ENCODE measurements at regions not wholly inside any gene's neighbourhood (a gene's known extent, or its start where the extent isn't known, plus 50 kb on each side); places are given as distances from the start of the nearest gene placed in this dataset.

GRCh38 chr2:173441222-173441621 is 86.5 kb downstream of the CDCA7 start:
- Mint-ChIP-seq H3K9me3 (no peaks in the 10 kb centered on the region), H3K4me3 (no peak overlapping the region), H3K4me1 (no peaks in the 10 kb centered on the region), H3K36me3 (ENCODE audit: insufficient read depth in 1 of 3, low read depth in 3 of 3) (no peaks in the 10 kb centered on the region), H3K27me3 (ENCODE audit: low read depth) (peaks cover 4% of the 10 kb centered on the region; the same call in 1 of the 2 replicates), H3K27ac (no peak overlapping the region)
- Histone ChIP-seq H3K23me2 (ENCODE audit: insufficient read length, low read depth, low read length, poor library complexity, severe bottlenecking) (no peaks in the 10 kb centered on the region), H3K56ac (ENCODE audit: insufficient read length, low read depth, low read length) (no peak overlapping the region), H3K27me3 (ENCODE audit: insufficient read depth, low read length) (no peaks in the 10 kb centered on the region), H4K8ac (replicated peaks; ENCODE audit: insufficient read length, low read depth, low read length) (no peak overlapping the region), H3K9ac (ENCODE audit: extremely low read depth, insufficient read length, low read length) (no peak overlapping the region), H2BK120ac (ENCODE audit: low read depth, low read length, poor library complexity, severe bottlenecking) (no peak overlapping the region), H2BK15ac (ENCODE audit: low read depth, low read length) (no peak overlapping the region), H4K5ac (ENCODE audit: insufficient read length, low read depth, low read length) (no peak overlapping the region), H3K27ac (ENCODE audit: insufficient read length, low read depth, low read length) (no peak overlapping the region), H3K4me2 (ENCODE audit: insufficient read depth, insufficient read length, low read length) (no peak overlapping the region), H3K4ac (ENCODE audit: low read depth, low read length) (no peak overlapping the region), H3K18ac (ENCODE audit: insufficient read length, low read depth, low read length) (no peak overlapping the region), H2BK12ac (ENCODE audit: insufficient read length, low read depth, low read length) (no peak overlapping the region), H2BK5ac (ENCODE audit: insufficient read length, low read length) (no peak overlapping the region), H3K14ac (ENCODE audit: insufficient read depth, low read length) (no peak overlapping the region), H3K23ac (ENCODE audit: insufficient read length, low read depth, low read length) (no peak overlapping the region), H2AK5ac (ENCODE audit: insufficient read length, low read length) (no peak overlapping the region), H2AFZ (ENCODE audit: low read length) (no peak overlapping the region), H2BK20ac (ENCODE audit: low read depth, low read length, poor library complexity, severe bottlenecking) (no peak overlapping the region), H3K79me2 (ENCODE audit: insufficient read depth, low read length) (no peaks in the 10 kb centered on the region), H3K4me1 (ENCODE audit: insufficient read depth, low read length) (no peaks in the 10 kb centered on the region), H4K20me1 (ENCODE audit: control insufficient read depth, insufficient read depth, insufficient read length) (no peaks in the 10 kb centered on the region), H3K79me1 (ENCODE audit: insufficient read depth, low read depth, low read length, poor library complexity, severe bottlenecking) (no peaks in the 10 kb centered on the region), H3K9me3 (ENCODE audit: control insufficient read depth, low read depth, low read length) (no peaks in the 10 kb centered on the region), H3T11ph (ENCODE audit: low read length) (no peak overlapping the region), H4K91ac (ENCODE audit: insufficient read length, low read depth, low read length) (no peak overlapping the region)
- no peak for TF ChIP-seq CTCF (conservative IDR thresholded peaks at IDR 0.05)
- no peak for DNase-seq
